ENCODE measurements at regions not wholly inside any gene's neighbourhood (a gene's known extent, or its start where the extent isn't known, plus 50 kb on each side); places are given as distances from the start of the nearest gene placed in this dataset.

DNA sequence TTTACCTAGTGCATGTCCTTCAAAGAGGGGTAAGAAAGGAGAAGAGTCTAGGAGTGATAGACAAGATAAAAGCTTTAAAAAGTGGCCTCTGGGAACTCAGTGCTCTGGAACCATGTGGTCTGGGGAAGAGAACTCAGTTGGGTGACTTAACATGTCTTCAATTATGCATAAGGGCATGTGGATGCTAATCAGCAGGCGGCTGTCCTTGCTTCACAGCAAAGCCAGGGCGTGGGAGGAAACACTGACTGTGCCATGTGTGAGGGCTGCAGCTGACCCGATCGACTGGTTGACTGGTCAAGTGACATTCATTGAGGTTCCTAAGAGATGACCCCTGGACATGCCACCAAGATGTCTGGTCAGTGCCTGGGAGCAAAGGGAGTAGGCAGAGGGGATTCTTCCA is 1053.8 kb downstream of the BCL11B start:
- no peak for DNase-seq

DNA sequence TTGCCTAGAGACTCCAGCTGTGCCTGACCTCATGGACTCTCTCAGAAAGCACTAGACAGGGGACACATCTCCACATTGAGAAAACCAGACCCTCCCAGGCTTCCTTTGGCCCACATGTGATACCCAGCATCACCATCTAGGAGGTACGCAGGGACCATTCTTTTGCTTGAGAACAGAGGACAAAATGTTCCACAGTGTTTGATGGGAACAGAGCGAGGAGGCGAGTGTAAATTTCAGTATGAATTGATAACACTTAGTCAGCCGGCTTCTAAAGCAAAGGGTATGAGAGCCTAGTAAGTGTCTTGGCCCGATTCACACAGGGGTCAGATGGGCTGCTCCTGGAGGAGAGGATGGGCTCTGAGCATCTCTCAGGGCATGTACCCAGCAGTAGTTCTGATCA is 1052.4 kb downstream of the BCL11B start:
- no peak for DNase-seq

DNA sequence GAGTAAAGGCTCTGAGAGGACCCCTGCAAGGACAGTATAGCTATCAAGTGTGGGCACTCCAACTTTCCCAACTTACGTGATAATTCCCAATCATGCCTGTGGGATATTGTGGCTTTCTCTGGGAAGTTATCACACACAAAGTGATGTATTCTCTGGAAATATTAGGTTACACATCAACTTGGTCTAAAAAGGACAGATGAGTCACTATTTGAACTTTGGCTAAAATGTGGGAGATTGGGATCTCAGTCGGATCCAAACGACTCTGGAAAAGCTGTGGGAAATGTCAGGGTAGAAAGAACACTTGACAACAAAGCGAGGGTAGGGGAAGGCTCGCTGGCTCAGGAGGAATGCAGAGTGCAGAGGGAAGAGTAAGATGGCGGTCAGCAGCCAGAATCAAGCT is 1048.9 kb downstream of the BCL11B start:
- no peak for DNase-seq

DNA sequence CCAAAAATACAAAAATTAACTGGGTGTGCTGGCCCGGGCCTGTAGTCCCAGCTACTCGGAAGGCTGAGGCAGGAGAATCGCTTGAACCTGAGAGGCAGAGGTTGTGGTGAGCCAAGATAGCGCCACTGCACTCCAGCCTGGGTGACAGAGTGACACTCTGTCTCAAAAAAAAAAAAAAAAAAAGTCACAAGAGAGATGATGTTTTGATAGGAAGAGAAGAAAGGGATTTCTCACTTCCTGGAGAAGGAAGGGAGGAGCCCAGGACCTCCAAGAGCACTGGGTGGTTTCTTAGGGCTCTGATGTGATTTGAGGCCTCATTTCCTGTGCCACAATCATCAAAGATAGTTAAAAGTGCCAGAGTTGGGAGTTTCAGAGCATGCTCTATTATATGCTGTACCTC is 1048.3 kb downstream of the BCL11B start:
- peak; percentile 67 to 86 for DNase-seq

DNA sequence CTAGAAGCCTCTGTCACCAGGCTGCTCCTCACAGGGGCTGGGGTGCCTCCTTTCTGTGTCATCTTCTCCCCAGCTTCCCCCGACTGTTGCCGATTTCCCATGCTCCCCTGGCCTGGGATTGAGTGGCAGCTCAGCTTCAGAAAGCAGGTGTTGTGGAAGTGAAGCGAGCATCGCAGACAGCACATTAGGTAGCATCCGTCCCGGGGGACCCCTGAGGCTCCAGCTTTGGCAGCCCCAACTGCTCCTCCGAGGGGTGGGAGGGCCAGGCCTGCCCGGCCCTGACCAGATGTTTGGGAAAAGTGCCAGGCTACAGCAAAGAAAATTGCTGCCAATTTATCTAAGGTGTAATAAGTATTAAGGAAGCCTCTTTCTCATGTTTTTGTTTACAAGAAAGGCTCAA is 1045.6 kb downstream of the BCL11B start:
- DNase-seq = no peak

DNA sequence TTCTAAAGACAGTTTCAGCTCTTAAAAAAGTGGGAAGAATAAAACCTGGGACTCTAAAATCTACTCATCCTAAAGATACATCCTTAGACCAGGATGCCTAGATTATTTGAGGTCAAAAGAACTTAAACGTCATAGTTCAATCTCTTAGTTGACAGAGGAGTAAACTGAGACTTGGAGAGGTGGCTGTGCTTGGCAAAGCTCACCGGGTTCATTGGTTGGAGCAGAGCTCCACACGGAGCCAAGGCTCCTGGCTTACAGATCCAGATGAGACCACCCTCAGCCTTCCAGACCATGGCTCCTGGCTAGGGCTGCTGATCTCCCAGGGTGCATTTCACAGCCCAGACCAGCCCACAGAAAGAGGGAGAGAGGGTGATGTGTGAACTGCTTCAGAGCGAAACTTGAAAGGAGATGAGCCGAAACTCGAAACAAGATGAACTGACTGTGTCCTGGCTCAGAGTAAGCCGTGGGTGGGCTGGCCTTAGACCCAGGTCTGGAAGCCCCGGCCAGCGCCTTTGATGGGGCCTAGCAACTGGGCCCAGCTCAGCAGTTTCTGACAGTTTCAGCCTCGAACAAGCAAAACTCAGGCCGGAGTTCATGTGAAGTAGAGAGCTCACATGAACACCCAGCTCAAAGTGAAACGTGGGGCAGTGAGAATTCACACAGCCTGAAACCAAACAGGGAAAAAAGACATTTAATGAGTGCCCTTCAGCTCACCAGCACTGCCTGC is 1044.8 kb downstream of the BCL11B start:
- DNase-seq = peak; percentile 5 to 42

DNA sequence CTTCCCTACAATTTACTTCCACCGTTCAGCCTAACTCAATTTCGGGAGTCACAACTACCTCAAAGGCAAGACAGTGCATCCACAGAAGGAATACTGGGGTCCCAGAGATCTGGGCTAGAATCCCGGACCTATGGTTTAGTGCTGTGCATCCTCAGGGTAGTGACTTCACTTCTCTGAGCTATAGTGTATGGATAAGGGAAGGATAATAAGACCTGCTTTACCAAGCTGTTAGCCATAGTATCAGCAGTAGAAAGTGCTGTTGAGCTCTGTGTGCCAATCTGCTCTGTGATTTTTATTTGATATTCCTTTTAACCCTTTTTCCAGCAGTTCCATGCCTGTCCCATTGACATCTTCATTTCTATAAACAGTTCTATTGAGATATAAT is 1044.3 kb downstream of the BCL11B start:
- DNase-seq = no peak

DNA sequence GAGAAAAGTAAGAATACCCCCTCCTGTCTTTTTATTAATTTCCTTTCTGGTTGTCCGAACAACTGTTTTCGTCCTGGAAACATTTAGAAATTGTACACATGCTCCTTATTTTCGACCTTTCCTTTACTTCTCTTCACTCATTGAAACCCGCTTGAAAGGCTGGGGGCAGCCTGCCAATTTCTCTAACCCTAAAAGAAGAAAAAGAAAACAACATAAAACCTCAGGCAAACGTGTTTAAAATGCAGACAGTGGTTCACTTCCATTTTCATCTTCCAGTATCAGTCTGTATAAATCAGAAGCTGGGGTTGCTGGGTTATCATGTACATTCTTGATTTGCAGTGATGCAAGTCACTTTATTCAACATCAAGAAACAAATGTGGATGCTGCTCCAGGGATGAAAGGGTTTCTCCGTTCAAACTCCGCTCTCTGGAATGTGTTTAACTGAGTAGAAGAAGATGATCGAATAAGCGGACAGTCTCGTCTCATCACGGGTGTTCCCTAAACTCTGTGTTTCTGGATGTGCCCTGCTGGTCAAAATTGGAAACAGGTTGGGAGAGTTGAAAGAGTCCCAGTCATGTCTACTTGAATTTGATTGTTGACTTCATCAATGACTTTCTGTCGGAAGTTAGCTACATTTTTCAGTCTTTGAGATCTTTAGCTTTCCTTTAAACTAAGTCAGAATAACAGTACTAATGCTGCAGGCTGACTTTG is 1042.2 kb downstream of the BCL11B start:
- no peak for DNase-seq

DNA sequence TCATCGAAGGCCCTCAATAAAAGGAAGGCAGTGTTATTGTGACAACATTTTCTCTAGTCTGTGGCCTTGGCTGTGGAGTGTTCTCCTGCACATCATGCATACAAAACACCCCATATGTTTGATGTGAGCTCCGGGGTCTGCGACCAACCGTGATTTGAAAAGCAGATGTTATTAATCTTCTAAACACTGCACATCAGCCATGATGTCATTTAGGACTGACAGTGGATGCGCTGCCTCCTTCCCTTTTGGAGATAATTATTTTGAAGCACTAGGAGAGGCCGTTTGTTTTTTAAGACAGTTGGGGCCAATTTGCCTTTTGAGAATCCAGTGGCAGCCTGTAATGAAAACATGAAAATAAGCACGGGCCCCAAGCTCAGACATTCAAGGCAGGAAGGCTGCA is 1041.6 kb downstream of the BCL11B start:
- DNase-seq = no peak

DNA sequence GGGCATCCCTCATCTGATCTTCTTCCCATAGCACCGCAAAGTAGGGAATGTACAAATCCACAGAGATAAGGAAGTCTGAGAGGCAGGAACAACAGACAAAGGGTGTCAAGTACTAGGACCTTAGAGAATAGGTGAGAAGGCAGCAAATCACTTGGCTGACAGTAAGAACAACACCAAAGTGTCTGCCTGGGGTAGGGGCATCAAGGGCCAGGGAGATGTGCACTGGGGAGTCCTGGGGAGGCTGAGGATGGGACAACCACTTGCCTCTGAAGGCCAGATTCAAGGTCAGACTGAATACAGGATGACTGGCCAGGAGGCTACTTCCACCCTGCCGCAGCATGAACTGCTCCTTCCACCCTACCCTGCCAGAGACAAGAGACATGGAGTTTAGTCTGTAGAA is 1040.8 kb downstream of the BCL11B start:
- no peak for DNase-seq

DNA sequence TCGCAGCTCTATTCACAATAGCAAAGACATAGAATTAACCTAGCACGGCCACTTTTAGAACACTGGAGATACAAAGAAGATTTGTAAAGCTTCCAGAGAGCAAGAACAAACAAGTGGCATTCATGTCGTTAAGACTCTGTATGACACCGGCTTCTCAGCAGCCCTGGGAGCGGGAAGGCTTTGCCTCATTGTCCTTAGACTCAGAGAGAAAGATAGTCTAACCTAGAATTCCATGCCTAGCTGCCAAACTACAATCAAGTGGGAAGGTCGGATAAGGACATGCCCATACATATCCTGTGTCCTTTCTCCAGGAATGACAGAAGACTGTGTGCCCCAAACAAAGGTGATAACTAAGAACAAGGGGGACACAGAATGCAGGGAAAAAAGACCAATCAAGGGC is 1038.3 kb downstream of the BCL11B start:
- no peak for DNase-seq

DNA sequence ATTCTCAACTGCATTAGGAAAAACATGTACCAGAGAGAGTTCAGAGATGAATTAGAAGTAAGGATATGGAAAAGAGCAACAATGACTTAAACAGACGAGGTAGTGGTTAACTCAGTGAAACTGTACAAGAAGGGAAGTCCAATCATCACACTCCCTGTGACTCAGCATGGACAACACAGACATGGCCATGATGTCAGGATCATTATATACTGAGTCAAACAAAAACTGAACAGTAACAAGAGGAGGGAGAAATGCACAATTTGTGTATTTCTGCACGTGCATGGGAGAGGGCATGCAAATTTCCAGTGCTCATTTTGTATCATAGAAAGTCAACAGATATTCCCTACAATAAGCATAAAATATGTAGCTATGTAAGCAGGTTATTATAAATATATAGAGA is 1037.8 kb downstream of the BCL11B start:
- DNase-seq = no peak

DNA sequence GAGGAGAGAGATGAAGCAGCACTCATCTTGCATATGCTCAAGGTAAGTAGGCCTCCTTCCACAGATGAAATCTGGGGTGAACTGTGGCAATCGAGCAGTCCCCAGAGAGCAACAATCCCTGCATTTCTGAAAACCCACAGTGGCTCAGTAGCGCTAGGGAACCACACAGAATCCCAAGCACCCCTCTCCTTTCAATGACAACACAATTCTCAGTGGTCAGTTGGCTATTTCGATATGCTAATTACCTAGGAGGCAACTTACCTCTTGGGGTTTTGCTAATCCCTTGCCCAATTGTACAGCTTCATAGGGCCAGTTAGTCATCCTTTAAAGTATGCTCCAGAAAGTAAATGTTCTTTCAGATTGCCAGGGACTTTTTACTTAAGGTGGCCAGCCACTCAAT is 1035.7 kb downstream of the BCL11B start:
- no peak for DNase-seq

DNA sequence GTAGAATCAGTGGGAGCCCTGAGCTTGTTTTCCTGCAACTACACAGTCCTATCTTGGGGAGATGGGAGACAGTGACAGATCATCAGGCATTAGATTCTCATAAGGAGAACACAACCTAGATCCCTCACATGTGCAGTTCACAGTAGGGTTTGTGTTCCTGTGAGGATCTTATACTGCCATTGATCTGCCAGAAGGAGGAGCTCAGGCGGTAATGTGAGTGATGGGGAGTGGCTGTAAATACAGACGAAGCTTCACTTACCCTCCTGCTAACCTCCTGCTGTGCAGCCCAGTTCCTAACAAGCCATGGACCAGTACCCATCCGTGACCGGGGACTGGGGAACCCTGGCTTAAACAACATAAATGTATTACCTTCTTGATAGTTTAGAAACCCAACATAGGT is 1034.1 kb downstream of the BCL11B start:
- no peak for DNase-seq

DNA sequence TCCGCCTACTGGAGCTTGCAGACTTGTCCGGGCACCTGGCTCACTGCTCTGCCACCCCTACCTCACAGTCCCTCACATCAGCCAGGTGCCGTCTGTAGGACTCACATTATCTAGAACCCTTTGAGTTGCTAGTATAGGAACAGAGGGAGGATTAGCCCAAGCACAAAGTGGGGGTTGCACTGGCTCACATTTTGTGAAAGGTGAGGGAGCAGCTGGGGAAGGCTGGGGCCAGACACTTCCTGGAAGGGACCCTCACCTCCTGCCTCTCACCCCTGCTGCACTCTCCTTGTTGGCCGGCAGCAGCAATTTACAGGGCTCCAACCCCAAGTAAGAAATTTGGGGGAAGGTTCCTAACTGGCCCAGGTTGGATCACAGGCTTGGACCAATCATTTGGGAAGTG is 1031.6 kb downstream of the BCL11B start:
- no peak for DNase-seq

DNA sequence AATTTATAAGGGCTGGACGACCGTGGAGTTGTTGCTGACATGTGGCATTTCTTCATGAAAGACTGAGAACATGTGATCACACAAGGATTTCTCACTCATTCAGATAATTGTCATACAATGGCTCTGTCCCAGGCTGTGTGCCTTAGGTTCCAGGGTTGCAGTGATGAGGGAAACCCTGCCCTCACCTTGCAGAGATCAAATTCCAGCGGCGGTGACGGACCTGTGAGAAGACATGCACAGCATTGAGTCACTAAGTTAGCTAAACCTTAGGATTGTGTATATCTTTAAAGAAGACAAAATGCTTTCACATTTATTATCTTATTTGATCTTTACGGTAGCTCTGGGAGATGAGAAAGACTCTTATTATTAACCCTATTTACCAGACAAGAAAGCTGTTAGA is 1029.1 kb downstream of the BCL11B start:
- no peak for DNase-seq

DNA sequence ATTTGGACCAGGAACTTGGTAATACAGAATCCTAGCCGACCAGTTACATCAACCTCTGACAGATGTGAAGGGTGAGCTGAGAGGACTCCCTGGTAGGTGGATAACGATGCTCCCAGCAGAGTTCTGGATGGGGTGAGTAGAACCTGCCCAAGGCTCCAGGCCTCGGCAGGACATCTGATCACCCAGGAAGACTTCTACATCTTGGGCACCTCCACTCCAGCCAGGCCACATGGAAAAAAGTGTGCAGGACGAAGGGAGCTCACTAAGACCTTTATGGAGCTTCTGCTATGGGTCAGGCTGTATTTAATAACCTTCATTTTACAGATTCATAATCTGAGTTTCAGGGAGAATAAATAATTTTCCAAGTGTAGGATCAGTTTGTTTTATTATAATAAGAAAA is 1028.7 kb downstream of the BCL11B start:
- DNase-seq = no peak

DNA sequence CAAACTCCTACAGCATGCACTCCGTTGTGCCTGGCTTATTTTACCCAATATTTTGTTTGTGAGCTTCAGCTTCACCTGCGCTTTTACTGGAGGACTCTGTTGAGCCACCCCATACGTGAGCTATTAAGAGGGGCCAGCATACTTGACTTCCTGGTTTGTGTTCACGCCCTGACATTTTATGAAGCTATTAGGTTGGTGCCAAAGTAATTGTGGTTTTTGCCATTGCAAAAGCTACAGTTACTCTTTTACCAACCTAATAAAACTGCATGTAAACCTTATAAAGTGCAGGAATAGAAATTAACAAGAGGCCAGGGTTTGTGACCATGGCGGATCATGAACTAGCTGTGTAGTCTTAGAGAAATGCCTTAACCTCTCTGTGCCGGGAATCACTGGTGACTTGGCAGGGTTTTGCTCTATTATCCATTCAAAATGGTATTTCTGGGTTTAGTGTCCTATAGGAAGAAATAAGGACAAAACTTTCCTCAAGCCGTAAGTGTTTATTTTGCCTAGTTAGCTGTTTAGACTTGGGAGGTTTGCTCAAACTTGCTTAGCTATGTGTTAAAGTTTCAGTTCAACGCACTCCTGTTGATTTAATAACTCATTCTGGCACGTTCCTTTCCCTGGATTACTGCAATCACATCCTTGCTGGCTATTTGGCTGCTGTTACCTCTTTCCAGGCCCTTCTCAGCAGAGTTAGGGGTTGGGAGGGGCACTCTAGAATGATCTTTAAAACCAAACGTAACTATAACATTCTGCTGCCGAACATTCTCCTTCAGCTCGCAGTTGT is 1027.6 kb downstream of the BCL11B start:
- no peak for DNase-seq

DNA sequence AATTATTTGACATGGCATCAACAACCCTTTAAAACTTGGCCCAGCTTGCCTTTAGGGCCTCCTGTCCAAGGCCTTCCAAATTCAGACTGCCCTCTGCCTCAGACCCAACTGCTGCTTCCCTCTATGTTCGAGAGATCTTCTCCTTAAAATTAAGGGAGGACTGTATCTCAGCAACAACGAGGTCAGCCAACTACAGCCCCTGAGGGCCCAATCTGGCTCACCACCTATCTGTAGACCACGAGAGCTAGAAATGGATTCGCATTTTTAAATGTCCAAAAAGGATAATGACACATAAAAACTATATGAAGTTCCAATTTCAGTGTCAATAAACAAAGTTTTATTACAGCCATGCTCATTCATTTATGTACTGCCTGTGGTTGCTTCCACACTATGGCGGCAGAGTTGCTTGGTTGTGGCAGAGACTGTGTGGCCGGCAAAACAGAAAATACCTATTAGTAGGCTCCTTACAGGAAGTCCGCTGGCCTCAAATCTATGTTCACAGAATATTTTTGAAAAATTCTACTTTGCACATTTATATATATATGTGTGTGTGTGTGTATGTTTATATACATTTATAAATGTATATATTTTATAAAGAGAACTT is 1026.9 kb downstream of the BCL11B start:
- DNase-seq = no peak

DNA sequence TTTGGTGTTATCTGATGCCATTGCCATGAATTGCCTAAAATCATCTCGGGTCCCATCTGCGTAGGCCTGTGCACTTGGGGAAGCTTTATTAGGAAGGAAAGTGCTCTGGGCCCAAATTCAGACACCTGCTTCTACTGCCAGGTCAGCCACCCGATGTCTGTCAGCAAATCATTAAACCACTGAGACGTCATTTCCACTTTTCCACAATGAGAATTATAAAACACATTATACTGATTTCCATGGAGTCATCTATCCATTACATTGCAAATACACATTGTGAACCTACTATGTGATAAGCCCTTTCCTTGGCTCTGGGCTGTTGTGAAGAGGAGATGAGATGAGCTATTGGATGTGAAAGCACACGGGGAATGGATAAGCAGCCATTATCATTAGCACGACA is 1022.9 kb downstream of the BCL11B start:
- no peak for DNase-seq

DNA sequence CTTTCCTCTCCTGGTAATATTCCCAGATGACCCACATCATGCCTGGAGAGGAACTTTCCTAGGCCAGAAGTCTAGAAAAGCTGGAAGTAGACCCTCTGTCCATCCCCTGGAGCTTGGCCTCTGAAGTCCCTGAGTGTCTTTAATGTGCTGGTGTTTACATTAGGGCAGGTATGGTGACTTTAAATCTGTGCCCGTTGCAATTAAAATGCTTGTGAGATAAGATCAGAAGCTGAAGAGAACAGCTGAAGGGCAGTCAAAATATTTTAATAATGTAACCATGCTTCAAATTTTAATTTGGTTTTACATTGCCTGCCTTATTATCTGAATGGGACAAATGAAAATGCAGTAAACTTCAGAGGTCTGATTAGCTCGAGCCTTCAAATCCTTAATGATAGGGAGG is 1022.5 kb downstream of the BCL11B start:
- no peak for DNase-seq

DNA sequence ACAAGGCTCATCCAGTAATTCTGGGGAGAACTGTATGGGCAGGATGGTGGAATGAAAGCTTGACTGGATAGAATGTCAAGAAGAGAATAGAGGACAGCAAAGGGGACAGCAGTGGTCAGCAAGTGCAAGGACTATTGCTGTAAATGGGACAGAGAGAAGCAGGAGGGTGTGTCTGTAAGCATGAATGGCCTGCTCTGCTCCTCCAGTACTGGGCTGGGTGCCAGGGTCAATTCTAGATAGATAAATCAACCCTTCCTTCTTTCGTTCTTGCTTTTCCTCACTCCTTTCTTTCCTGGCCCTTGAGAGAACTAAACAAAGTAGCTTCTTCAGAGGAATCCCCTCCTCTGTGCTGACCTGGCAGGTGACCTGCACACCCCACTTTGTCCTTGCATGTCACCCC is 1019.2 kb downstream of the BCL11B start:
- no peak for DNase-seq

DNA sequence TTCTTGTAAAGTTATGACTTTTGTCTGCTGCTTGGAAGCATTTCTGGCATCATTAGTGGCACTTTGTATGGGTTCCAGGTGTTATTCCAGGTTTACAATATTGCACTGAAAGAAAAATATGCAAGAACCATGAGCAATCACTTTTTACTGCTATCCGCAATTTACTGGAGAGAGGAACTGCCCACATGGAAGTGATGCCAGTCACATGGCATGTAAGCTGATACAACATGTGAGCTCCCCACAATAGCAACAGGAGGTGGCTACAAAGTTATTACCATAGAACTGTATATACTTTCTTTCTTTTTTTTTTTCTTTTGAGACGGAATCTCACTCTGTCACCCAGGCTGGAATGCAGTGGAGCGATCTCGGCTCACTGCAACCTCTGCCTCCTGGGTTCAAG is 1012.1 kb downstream of the BCL11B start:
- DNase-seq = no peak

DNA sequence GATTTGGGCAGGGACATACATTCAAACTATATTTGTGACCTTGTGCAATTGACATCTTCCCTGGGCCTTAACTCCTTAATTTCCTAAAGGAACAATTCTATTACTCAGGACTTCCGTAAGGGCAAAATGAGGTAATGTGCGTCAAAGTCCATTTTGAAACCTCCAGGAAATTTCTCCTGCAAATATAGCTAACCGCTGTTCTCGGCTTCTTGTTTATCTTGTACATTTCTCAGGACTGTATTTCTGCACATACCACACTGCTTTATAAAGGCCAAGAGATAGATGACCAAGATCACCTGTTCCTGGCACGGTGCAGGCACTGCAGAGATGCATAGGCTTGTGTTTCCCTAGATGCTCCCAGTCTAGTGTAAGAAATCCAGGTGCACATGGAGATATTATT is 1009.4 kb downstream of the BCL11B start:
- DNase-seq = no peak
